CD4-positive, alpha-beta T cell (primary cell): ENCODE measurements at regions not wholly inside any gene's neighbourhood (a gene's known extent, or its start where the extent isn't known, plus 50 kb on each side); places are given as distances from the start of the nearest gene placed in this dataset.

Experiments
- ATAC-seq: fragments of 200-7000 bp; cut with Tn5 transposase; one replicate; pipeline ENCODE4 v1.10.0; 2022; ENCODE audit warnings: mild to moderate bottlenecking; ENCODE audit not compliant: poor library complexity
- CTCF ChIA-PET: fragments of 350-600 bp; sonication (Branson Sonifier 250); formaldehyde crosslinking; loops from one replicate; lab custom pipeline; 2021; ENCODE audit warnings: antibody characterized with exemption, inconsistent platforms; lab: Charles Lee
- POLR2A ChIA-PET: fragments of 350-600 bp; sonication (Branson Sonifier 250); formaldehyde crosslinking; loops from one replicate; lab custom pipeline; 2021; ENCODE audit warnings: antibody characterized with exemption, inconsistent platforms; lab: Charles Lee
- DNase-seq, 14 experiments: peaks; one replicate each; pipeline ENCODE4 v3.0.0-alpha.2; 2013 to 2020; ENCODE audit warnings: mixed read lengths in 2 of 14
- H3K27ac ChIP-seq, 2 donors: one replicate each; pipeline versions ENCODE4 v1.5.1 to v1.7.0; 2013; ENCODE audit warnings: low read length in 2 of 2, low read depth in 1 of 2, mild to moderate bottlenecking in 1 of 2
- H3K27me3 ChIP-seq, 2 experiments: 1 replicate in 1 of 2; 2 replicates in 1 of 2; pipeline versions ENCODE4 v1.6.1 to v1.7.0; 2013; ENCODE audit warnings: low read length in 2 of 2, control low read depth in 1 of 2, mild to moderate bottlenecking in 1 of 2, moderate library complexity in 1 of 2; ENCODE audit not compliant: insufficient read depth in 2 of 2, control insufficient read depth in 1 of 2
- H3K36me3 ChIP-seq: one replicate; pipeline ENCODE4 v1.6.1; 2013; ENCODE audit warnings: low read length, control low read depth; ENCODE audit not compliant: insufficient read depth
- H3K4me1 ChIP-seq: one replicate; pipeline ENCODE4 v1.6.1; 2013; ENCODE audit warnings: low read length, control low read depth; ENCODE audit not compliant: insufficient read depth
- H3K4me3 ChIP-seq: one replicate; pipeline ENCODE4 v1.5.1; 2013; ENCODE audit warnings: mild to moderate bottlenecking, low read length, moderate library complexity
- H3K9me3 ChIP-seq, 2 experiments: 1 replicate in 1 of 2; 2 replicates in 1 of 2; pipeline versions ENCODE4 v1.6.1 to v1.7.0; 2013; ENCODE audit warnings: low read length in 2 of 2, mild to moderate bottlenecking in 2 of 2, control low read depth in 1 of 2, moderate library complexity in 1 of 2; ENCODE audit not compliant: control insufficient read depth in 1 of 2, insufficient read depth in 1 of 2
- H3K27ac Mint-ChIP-seq: one replicate; pipeline ENCODE4 v1.8.0; 2020; ENCODE audit warnings: mixed read lengths
- H3K27me3 Mint-ChIP-seq: one replicate; pipeline ENCODE4 v1.8.0; 2021; ENCODE audit warnings: mixed read lengths
- H3K36me3 Mint-ChIP-seq: one replicate; pipeline ENCODE4 v1.8.0; 2021; ENCODE audit warnings: low read depth, mixed read lengths
- H3K4me1 Mint-ChIP-seq: one replicate; pipeline ENCODE4 v1.8.0; 2021; ENCODE audit warnings: low read depth, mixed read lengths
- H3K4me3 Mint-ChIP-seq: one replicate; pipeline ENCODE4 v1.8.0; 2020; ENCODE audit warnings: mild to moderate bottlenecking, mixed read lengths
- H3K9me3 Mint-ChIP-seq: one replicate; pipeline ENCODE4 v1.8.0; 2020; ENCODE audit warnings: mixed read lengths
- intact Hi-C, 2 experiments: fragments of 100-400 bp; cut with DNase I in 1 of 2; cut with micrococcal nuclease in 1 of 2; formaldehyde crosslinking; loops; one replicate each; pipeline versions ENCODE4 v1.15.1 to v1.9.0; 2023 to 2025; cut with DNase I, micrococcal nuclease
- TF ChIP-seq, protein P1 (sequence below): fragments of 200-600 bp; IDR thresholded peaks from one replicate; pipeline ENCODE4 v1.8.0; 2022; ENCODE audit warnings: antibody characterized with exemption, mild to moderate bottlenecking

DNA sequence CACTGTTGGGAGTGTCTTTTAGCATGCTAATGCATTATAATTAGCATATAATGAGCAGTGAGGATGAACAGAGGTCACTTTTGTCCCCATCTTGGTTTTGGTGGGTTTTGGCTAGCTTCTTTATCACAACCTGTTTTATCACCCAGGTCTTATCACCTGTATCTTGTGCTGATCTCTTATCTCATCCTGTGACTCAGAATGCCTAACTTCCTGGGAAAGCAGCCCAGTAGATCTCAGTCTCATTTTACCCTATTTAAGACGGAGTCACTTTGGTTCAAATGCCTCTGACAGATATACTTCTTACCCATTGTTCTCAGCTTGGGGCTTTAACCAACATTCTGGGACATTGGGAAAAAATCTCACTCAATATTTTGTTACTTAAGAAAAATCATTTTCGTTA is 348.7 kb downstream of the PBX1 start:
- no peaks in the 10 kb centered on the region for H3K9me3 Mint-ChIP-seq
- H3K4me1 Mint-ChIP-seq = no peaks in the 10 kb centered on the region
- ChIA-PET CTCF (interaction anchor here (1.1 kb wide), 1 partner anchor 8 kb away, joined by 3 read pairs; no protein-coding TSS in a partner anchor), POLR2A (no interaction called here)
- no peaks in the 10 kb centered on the region for H3K36me3 Mint-ChIP-seq
- H3K27ac ChIP-seq = no peak overlapping the region
- no peaks in the 10 kb centered on the region for H3K27me3 Mint-ChIP-seq
- DNase-seq (no peak), ATAC-seq (no peak)
- no peak overlapping the region for H3K27ac Mint-ChIP-seq
- no peaks in the 10 kb centered on the region for H3K4me1 ChIP-seq
- intact Hi-C loops = no loop called here
- no peak overlapping the region for H3K4me3 ChIP-seq
- H3K4me3 Mint-ChIP-seq = no peak overlapping the region
- no peaks in the 10 kb centered on the region for H3K36me3 ChIP-seq
- TF ChIP-seq, protein P1, sequence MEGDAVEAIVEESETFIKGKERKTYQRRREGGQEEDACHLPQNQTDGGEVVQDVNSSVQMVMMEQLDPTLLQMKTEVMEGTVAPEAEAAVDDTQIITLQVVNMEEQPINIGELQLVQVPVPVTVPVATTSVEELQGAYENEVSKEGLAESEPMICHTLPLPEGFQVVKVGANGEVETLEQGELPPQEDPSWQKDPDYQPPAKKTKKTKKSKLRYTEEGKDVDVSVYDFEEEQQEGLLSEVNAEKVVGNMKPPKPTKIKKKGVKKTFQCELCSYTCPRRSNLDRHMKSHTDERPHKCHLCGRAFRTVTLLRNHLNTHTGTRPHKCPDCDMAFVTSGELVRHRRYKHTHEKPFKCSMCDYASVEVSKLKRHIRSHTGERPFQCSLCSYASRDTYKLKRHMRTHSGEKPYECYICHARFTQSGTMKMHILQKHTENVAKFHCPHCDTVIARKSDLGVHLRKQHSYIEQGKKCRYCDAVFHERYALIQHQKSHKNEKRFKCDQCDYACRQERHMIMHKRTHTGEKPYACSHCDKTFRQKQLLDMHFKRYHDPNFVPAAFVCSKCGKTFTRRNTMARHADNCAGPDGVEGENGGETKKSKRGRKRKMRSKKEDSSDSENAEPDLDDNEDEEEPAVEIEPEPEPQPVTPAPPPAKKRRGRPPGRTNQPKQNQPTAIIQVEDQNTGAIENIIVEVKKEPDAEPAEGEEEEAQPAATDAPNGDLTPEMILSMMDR = no peak
- H3K9me3 ChIP-seq = peaks cover 0 to 7% of the 10 kb centered on the region in 2 experiments
- no peaks in the 10 kb centered on the region for H3K27me3 ChIP-seq

DNA sequence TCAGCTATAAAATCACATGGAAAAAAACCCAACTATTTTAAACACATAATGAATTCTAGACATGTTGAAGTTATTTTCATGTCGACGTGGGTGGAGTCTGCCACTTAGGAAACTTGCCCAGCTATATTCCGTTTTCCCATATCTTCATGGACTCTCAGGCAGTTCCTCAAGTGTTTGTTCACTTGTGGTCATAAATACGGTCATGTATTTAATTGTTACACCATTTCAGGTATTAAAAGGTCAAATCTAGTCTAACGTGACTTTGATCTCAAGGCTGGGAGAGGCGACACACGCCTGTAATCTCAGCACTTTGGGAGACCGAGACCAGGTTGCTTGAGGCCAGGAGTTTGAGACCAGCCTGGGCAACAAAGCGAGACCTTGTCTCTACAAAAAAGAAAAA is 346.9 kb downstream of the PBX1 start:
- no peaks in the 10 kb centered on the region for H3K27me3 Mint-ChIP-seq
- no peaks in the 10 kb centered on the region for H3K36me3 ChIP-seq
- H3K9me3 ChIP-seq = no peaks in the 10 kb centered on the region
- TF ChIP-seq, protein P1 = no peak
- no peaks in the 10 kb centered on the region for H3K27me3 ChIP-seq
- CTCF ChIA-PET = no interaction called here
- POLR2A ChIA-PET = no interaction called here
- H3K4me3 ChIP-seq = no peak overlapping the region
- H3K36me3 Mint-ChIP-seq = no peaks in the 10 kb centered on the region
- H3K4me1 Mint-ChIP-seq = no peaks in the 10 kb centered on the region
- no peak overlapping the region for H3K27ac Mint-ChIP-seq
- H3K9me3 Mint-ChIP-seq = no peaks in the 10 kb centered on the region
- H3K4me3 Mint-ChIP-seq = no peak overlapping the region
- ATAC-seq (no peak), DNase-seq (no peak)
- no peaks in the 10 kb centered on the region for H3K4me1 ChIP-seq
- no peak overlapping the region for H3K27ac ChIP-seq
- intact Hi-C loops = no loop called here

DNA sequence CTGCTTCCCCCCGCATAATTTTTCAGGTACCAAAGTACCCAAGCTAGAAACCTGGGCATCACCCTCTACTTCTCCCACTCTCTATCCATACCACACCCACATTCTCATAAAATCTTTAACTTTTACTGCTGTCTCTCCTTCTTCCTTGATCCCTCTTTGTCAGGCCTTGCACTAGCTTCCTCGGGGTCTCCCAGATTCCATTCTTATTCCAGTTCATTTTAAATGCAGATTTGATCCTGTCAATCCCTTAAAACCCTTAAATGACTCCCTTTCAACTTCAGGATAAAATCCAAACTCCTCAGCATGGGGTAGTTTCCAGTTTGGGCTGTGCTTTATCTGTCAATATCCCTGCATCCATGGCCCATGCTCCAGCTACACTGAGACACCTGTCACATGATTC is 343.5 kb downstream of the PBX1 start:
- no peaks in the 10 kb centered on the region for H3K27me3 ChIP-seq
- ChIA-PET POLR2A (no interaction called here), CTCF (no interaction called here)
- H3K4me3 ChIP-seq = no peak overlapping the region
- no peaks in the 10 kb centered on the region for H3K4me1 ChIP-seq
- Mint-ChIP-seq H3K4me1 (no peaks in the 10 kb centered on the region), H3K4me3 (no peak overlapping the region), H3K27ac (no peak overlapping the region), H3K36me3 (no peaks in the 10 kb centered on the region), H3K27me3 (no peaks in the 10 kb centered on the region), H3K9me3 (no peaks in the 10 kb centered on the region)
- no peaks in the 10 kb centered on the region for H3K36me3 ChIP-seq
- DNase-seq = no peak
- TF ChIP-seq, protein P1 = no peak
- H3K9me3 ChIP-seq = no peaks in the 10 kb centered on the region
- intact Hi-C loops = no loop called here
- H3K27ac ChIP-seq = no peak overlapping the region
- no peak for ATAC-seq
